ENCODE measurements at regions not wholly inside any gene's neighbourhood (a gene's known extent, or its start where the extent isn't known, plus 50 kb on each side); places are given as distances from the start of the nearest gene placed in this dataset.

DNA sequence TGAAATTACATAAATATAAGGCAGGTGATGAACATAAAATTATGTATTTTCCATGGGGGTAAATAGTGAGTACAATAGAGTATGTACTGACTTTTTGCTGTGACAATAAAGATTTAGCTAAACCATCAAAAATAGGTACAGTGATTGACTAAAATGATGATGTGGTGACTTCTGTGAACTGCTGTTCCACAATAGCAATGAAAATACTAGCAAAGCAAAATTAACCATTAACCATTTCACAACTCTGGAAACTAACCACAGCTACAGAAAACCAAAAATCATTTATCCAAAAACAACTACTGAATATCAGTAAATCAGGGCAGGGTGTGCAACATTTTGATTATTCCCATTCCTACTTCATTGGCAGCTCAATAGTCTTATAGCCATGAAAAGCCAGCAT, 161.4 kb upstream of the GYPC start:
- peaks cover 9% of the 10 kb centered on the region for H3K27me3 Mint-ChIP-seq
- no peak overlapping the region for H3K27ac Mint-ChIP-seq
- no peak overlapping the region for H3K4me3 Mint-ChIP-seq
- CTCF ChIA-PET: no interaction called here
- POLR2A ChIA-PET: no interaction called here
- no peaks in the 10 kb centered on the region for H3K4me1 Mint-ChIP-seq
- no peaks in the 10 kb centered on the region for H3K36me3 Mint-ChIP-seq (ENCODE audit: low read depth)
- peaks cover 8% of the 10 kb centered on the region for H3K9me3 Mint-ChIP-seq
- no peak for DNase-seq

DNA sequence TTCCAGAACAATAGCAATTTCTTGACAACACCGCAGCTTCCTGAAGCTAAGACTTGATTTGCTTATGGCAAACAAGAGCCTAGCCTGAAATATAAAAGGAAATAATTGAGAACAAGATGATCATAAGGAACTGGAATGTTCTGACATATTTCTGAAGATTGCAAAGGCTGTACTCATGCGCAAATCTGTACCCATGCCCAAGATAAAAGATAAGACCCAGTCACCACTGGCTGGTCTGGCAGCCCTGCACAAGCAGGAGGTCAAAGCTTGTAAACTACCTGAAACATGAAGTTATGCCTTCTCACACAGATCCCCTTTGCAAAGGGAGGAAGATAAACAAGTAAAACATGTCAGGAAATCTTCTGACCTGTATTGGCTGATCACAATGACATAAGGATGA, 160.8 kb upstream of the GYPC start:
- DNase-seq: no peak
- ChIA-PET POLR2A (no interaction called here), CTCF (interaction anchor here (0.8 kb wide), 1 partner anchor 52 kb away, joined by 3 read pairs; no protein-coding TSS in a partner anchor)
- Mint-ChIP-seq H3K27ac (no peak overlapping the region), H3K36me3 (ENCODE audit: low read depth) (no peaks in the 10 kb centered on the region), H3K9me3 (peaks cover 8% of the 10 kb centered on the region), H3K4me3 (no peak overlapping the region), H3K4me1 (no peaks in the 10 kb centered on the region), H3K27me3 (peaks cover 9% of the 10 kb centered on the region)

DNA sequence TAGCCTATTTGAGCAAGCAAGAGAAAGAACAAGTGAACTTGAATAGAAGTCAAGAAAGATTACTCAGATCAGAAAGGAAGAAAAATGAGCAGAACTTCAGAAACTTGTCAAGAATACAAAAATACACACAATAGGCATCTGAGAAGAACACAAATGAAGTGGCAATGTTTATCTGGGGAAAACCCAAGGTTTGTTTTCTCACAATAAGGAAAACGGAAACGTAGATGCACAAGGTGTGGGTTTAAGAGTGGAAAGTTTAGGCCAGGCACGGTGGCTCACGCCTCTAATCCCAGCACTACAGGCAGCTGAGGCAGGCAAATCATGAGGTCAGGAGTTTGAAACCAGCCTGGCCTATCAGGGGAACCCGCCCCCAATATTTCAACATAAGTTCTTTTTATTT, 159.5 kb upstream of the GYPC start:
- Mint-ChIP-seq H3K9me3 (peaks cover 8% of the 10 kb centered on the region), H3K27me3 (peaks cover 8% of the 10 kb centered on the region), H3K4me1 (no peaks in the 10 kb centered on the region), H3K36me3 (ENCODE audit: low read depth) (no peaks in the 10 kb centered on the region), H3K27ac (no peak overlapping the region), H3K4me3 (no peak overlapping the region)
- ChIA-PET CTCF (no interaction called here), POLR2A (no interaction called here)
- DNase-seq: no peak

DNA sequence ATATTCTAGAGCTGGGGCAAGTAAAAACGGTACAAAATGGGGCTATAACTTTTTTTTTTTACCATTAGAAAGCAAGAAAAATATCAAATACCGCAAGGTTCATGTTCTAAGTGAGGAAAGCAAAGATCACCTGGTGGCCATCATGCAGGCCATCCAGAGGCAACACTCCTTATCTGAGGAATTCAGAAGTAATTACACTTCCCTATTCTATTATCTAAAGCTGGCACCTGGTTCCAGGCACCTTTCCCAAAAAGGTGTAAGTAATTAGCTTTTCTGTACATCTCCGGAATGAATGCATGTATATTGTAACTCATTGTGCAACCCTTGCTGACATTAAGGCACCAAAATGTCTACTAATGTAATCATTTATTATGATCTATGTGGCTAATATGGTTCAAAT, 152.5 kb upstream of the GYPC start:
- ChIA-PET POLR2A (no interaction called here), CTCF (no interaction called here)
- Mint-ChIP-seq H3K4me3 (no peak overlapping the region), H3K36me3 (ENCODE audit: low read depth) (no peaks in the 10 kb centered on the region), H3K27me3 (peaks cover 6% of the 10 kb centered on the region), H3K4me1 (no peaks in the 10 kb centered on the region), H3K27ac (no peak overlapping the region), H3K9me3 (no peaks in the 10 kb centered on the region)
- DNase-seq: no peak

DNA sequence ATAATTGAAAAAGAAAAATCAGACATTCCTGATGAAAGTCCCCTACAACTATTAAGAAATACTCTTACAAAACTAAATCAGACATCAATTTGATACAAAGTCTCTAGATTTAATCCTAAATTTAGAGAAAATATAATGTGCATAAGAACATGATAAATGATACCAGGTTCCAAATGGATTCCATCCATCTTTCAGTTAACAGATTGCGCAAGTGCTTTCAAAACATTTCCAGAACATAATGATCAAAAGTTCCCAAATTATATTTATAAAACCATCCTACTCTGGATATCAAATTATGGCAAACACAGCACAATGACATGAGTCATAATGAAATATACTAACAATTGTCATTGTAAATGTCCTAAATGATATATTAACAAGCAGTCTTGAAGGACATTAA, 151.0 kb upstream of the GYPC start:
- Mint-ChIP-seq H3K27me3 (peaks cover 6% of the 10 kb centered on the region), H3K4me3 (no peak overlapping the region), H3K4me1 (no peaks in the 10 kb centered on the region), H3K9me3 (no peaks in the 10 kb centered on the region), H3K27ac (no peak overlapping the region), H3K36me3 (ENCODE audit: low read depth) (no peaks in the 10 kb centered on the region)
- DNase-seq: no peak
- ChIA-PET POLR2A (no interaction called here), CTCF (no interaction called here)

DNA sequence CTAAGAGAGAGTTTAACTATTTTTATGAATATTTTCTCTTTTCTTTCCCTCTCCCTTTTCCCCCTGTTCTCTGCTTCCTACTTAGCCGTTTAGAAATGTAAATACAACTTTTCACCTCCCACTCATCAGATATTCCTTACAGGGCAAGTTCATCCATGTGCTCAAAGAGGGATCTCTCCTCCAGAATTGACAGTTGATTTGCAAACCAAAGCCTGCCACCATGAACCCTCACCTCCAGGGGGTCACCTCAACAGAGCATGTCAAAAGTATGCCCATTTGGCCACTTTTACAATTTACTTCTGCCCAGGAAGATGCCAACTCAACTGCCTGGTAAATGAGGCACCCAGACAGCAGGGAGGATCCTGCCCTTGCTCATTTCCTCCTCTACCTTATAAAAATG, 149.2 kb upstream of the GYPC start:
- H3K27ac Mint-ChIP-seq: no peak overlapping the region
- no peaks in the 10 kb centered on the region for H3K36me3 Mint-ChIP-seq (ENCODE audit: low read depth)
- H3K27me3 Mint-ChIP-seq: peaks cover 4% of the 10 kb centered on the region
- H3K9me3 Mint-ChIP-seq: no peaks in the 10 kb centered on the region
- no peak for DNase-seq
- no peak overlapping the region for H3K4me3 Mint-ChIP-seq
- H3K4me1 Mint-ChIP-seq: no peaks in the 10 kb centered on the region
- ChIA-PET POLR2A (no interaction called here), CTCF (no interaction called here)

DNA sequence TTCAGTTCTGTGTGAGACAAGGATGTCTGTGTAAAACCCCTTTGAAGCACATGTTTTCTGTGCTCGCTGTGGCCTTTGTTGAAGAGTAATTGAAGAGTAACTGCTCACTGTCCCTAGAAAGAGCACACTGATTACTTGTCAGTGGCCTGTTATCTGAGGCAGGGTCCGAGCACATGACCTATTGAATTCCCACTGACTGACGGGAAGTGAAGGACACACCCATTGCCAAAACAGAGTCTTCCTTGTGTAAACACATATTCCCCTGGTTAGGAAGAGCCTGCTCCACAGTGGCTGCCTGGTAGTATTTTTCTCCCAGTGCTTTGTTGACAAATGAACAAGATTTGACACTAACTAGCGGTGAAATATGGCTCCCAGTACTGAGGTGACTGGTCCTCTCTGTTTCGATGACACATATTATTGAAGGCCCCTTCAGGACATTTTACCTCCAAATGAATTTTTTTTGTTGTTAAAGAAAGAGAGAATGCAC, 148.5 kb upstream of the GYPC start:
- H3K4me3 Mint-ChIP-seq: no peak overlapping the region
- H3K27ac Mint-ChIP-seq: no peak overlapping the region
- no peak for DNase-seq
- H3K4me1 Mint-ChIP-seq: no peaks in the 10 kb centered on the region
- no peaks in the 10 kb centered on the region for H3K36me3 Mint-ChIP-seq (ENCODE audit: low read depth)
- H3K9me3 Mint-ChIP-seq: no peaks in the 10 kb centered on the region
- ChIA-PET CTCF (no interaction called here), POLR2A (no interaction called here)
- peaks cover 4% of the 10 kb centered on the region for H3K27me3 Mint-ChIP-seq

DNA sequence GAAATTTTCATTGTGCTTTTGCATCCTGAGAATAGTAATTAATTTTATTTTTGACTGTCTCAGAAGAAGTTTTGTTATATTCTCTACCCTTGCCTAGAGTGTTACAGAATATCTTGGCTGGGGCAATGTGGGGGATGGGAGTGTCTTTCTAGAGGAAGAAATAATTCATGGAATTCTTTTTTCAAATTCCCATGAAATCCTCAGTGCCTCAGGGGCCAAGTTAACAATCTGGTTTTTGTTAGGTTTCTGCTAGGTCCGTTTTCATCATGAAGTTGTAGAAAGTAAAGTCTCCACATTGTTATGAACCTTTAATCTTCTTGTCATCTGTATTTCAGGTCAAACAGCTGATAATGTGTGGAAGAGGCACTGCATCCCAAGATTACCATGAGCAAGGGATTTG, 145.6 kb upstream of the GYPC start:
- H3K27ac Mint-ChIP-seq: no peak overlapping the region
- H3K4me3 Mint-ChIP-seq: no peak overlapping the region
- ChIA-PET POLR2A (no interaction called here), CTCF (no interaction called here)
- H3K4me1 Mint-ChIP-seq: no peaks in the 10 kb centered on the region
- peaks cover 3% of the 10 kb centered on the region for H3K27me3 Mint-ChIP-seq
- H3K36me3 Mint-ChIP-seq (ENCODE audit: low read depth): no peaks in the 10 kb centered on the region
- no peak for DNase-seq
- H3K9me3 Mint-ChIP-seq: no peaks in the 10 kb centered on the region

DNA sequence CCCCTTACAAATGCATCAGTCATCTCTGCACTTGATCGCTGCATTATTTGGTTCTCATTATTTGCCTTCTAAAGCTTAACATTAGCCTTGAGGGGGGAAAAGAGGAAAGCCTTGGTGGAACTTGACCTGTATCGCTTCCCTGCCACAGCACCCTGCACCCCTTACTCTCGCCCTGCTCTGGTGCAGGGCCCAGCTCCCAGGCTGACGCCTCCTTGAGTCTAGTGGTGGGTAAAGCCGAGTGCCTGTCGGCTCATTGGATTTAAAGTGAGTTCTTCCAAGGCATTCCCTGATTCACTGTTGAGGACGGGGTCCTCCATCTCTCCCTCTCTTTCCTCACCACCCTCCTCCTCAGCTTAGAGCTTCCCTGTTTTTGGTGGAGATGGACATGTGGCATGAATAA, 145.0 kb upstream of the GYPC start:
- DNase-seq: no peak
- CTCF ChIA-PET: no interaction called here
- no peaks in the 10 kb centered on the region for H3K36me3 Mint-ChIP-seq (ENCODE audit: low read depth)
- H3K4me1 Mint-ChIP-seq: no peaks in the 10 kb centered on the region
- POLR2A ChIA-PET: no interaction called here
- H3K9me3 Mint-ChIP-seq: no peaks in the 10 kb centered on the region
- no peak overlapping the region for H3K27ac Mint-ChIP-seq
- no peak overlapping the region for H3K4me3 Mint-ChIP-seq
- H3K27me3 Mint-ChIP-seq: peaks cover 3% of the 10 kb centered on the region

DNA sequence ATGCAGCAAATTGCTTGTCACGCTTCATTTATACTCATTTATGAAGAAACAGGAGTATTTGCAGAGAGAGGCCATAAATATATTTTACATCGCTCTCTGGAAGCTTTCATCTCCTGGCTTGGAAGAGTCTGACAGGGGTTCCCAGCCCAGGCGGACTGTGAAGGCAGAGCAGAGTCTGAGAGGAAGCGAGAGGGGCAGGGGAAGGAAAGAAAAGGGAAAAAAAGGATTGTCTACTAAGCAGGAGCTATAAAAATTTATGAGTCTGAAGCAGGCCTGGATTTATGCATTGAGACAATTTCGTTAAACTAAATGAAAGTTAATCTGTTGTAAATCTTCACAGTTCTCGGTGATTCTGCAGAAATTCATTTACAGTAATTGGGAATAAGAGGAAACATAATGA, 143.9 kb upstream of the GYPC start:
- Mint-ChIP-seq H3K36me3 (ENCODE audit: low read depth) (no peaks in the 10 kb centered on the region), H3K27me3 (no peaks in the 10 kb centered on the region), H3K27ac (no peak overlapping the region), H3K9me3 (no peaks in the 10 kb centered on the region), H3K4me1 (no peaks in the 10 kb centered on the region), H3K4me3 (no peak overlapping the region)
- no peak for DNase-seq
- ChIA-PET CTCF (no interaction called here), POLR2A (no interaction called here)

DNA sequence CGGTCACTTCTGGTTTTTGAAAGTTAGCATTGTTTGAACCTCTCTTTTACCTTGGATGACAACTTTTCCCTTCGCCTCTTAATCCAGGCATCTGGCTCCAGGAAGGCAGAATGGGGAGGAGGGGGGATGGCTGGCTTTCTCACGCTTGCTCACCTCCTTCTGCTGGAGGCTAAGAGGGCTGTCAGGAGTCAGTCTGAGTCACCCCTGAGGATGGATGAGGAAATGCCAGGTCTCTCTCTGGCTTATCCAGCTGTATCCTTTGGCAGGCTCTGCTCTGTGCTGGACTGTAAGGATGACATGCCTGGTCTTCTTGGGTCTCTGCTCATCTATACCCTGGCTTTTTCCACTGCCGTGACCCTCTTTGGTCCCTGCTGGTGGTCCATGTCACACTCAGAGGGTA, 142.9 kb upstream of the GYPC start:
- Mint-ChIP-seq H3K27ac (no peak overlapping the region), H3K27me3 (no peaks in the 10 kb centered on the region), H3K4me1 (no peaks in the 10 kb centered on the region), H3K4me3 (no peak overlapping the region), H3K9me3 (no peaks in the 10 kb centered on the region), H3K36me3 (ENCODE audit: low read depth) (no peaks in the 10 kb centered on the region)
- no peak for DNase-seq
- ChIA-PET POLR2A (no interaction called here), CTCF (no interaction called here)

DNA sequence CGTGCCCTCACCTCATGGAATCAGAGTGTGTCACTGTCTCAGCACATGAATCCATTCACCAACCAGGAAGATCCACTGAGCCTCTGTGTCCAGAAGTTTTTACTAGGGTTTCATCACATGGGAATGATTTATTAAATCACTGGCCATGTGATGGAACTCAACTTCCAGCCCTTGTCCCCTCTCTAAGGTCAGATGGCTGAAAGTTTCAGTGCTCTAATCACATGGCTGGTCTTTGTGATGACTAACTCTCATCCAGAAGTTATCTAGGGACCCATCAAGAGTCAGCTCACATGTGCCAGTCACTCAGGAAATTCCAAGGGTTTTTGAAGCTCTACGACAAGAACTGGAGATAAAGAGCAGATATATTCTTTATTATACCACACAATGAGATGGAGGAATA, 140.5 kb upstream of the GYPC start:
- Mint-ChIP-seq H3K27me3 (peaks cover 3% of the 10 kb centered on the region), H3K9me3 (no peaks in the 10 kb centered on the region), H3K4me3 (no peak overlapping the region), H3K36me3 (ENCODE audit: low read depth) (no peaks in the 10 kb centered on the region), H3K27ac (no peak overlapping the region), H3K4me1 (no peaks in the 10 kb centered on the region)
- CTCF ChIA-PET: interaction anchor here (1.0 to 1.5 kb wide), 2 partner anchors 12 to 27 kb away, joined by 3 to 5 read pairs; no protein-coding TSS in a partner anchor
- DNase-seq: no peak
- POLR2A ChIA-PET: no interaction called here

DNA sequence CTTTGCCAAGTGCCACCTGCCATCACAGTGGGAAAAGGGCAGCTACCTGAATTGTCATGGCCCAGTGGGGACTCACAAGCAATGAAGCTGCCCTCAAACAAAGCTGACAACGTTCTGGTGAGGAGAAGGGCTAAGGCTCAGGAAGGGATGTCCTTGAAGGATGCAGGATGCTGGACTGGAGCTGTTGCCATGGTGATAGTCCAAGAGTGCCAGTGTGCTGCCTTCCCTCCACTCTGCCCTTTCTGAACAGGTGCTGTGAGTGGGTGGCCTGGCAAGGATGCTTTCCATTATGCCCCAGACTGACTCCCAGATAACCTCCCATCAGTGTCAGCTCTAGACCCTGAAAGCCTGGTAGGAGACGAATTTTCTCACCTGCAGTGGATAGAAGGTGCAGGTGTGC, 137.8 kb upstream of the GYPC start:
- Mint-ChIP-seq H3K4me1 (no peaks in the 10 kb centered on the region), H3K27me3 (peaks cover 7% of the 10 kb centered on the region), H3K4me3 (no peak overlapping the region), H3K27ac (no peak overlapping the region), H3K9me3 (no peaks in the 10 kb centered on the region), H3K36me3 (ENCODE audit: low read depth) (no peaks in the 10 kb centered on the region)
- ChIA-PET CTCF (interaction anchor here (3.6 kb wide), 1 partner anchor 10 kb away, joined by 15 read pairs; no protein-coding TSS in a partner anchor), POLR2A (no interaction called here)
- no peak for DNase-seq

DNA sequence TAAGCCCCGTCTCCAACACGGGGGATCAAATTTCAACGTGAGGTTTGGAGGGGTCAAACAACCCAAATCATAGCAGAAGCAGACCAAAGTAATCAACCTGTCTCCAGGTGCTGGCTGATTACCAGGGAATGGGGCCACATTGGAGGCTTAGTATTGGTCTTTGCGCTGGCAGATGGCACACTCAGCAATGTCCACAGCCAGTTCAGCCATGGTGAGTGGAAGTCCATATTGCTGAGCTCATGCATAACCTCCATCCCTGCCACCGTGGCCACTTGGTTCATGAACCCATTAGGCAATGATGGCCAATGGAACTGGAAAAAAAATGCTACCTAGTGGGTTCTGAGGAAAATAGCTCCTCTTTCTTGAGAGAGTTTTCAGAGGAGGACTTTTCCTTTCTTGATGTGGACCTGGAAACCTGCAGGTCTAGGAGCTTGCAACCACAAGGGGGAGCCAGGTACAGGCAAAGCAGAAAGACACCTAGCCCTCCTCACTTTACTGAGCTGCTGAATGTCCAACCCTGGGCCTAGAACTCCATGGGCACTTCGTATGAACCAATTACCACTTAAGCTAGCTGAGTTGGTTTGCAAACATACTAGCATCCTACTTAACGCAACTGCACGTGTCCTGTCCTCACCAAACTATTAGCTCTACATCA, 128.0 kb upstream of the GYPC start:
- H3K4me1 Mint-ChIP-seq: no peaks in the 10 kb centered on the region
- H3K27ac Mint-ChIP-seq: no peak overlapping the region
- ChIA-PET POLR2A (no interaction called here), CTCF (interaction anchor here (0.8 to 4.3 kb wide), 9 partner anchors 9 to 359 kb away, joined by 3 to 31 read pairs (median 4); no protein-coding TSS in a partner anchor)
- no peaks in the 10 kb centered on the region for H3K9me3 Mint-ChIP-seq
- H3K4me3 Mint-ChIP-seq: no peak overlapping the region
- peak; percentile 80 for DNase-seq
- no peaks in the 10 kb centered on the region for H3K27me3 Mint-ChIP-seq
- H3K36me3 Mint-ChIP-seq (ENCODE audit: low read depth): no peaks in the 10 kb centered on the region
